H1 (cell line): ENCODE measurements at regions not wholly inside any gene's neighbourhood (a gene's known extent, or its start where the extent isn't known, plus 50 kb on each side); places are given as distances from the start of the nearest gene placed in this dataset.

Source experiments
- BRCA1 ChIP-seq: IDR thresholded peaks from 2 replicates; pipeline ENCODE4 v1.6.1; 2012; ENCODE audit warnings: low read depth, low read length, improper control_type of control experiment
- CBX5 ChIP-seq: fragments of 300-800, 300-1000 bp; sonication (generic); IDR thresholded peaks from 2 replicates; pipeline ENCODE4 v1.7.1; 2016; ENCODE audit warnings: antibody characterized with exemption, low read length, low read depth
- CEBPB ChIP-seq: IDR thresholded peaks from 2 replicates; pipeline ENCODE4 v1.6.1; 2012; ENCODE audit warnings: low read depth, low read length
- E2F6 ChIP-seq: IDR thresholded peaks from 2 replicates; pipeline ENCODE4 v1.6.1; 2012; ENCODE audit warnings: inconsistent platforms
- GTF2F1 ChIP-seq: IDR thresholded peaks from 2 replicates; pipeline ENCODE4 v1.6.1; 2012; ENCODE audit warnings: low read depth, low read length, improper control_type of control experiment, borderline replicate concordance
- HDAC2 ChIP-seq, 2 experiments: fragments of 300-600 bp in 1 of 2; sonication (generic) in 1 of 2; IDR thresholded peaks; 2 replicates each; pipeline ENCODE4 v1.6.1; 2011 to 2012; ENCODE audit warnings: low read depth in 2 of 2, low read length in 2 of 2, mild to moderate bottlenecking in 2 of 2, moderate library complexity in 2 of 2, borderline replicate concordance in 1 of 2, inconsistent platforms in 1 of 2
- JUND ChIP-seq: IDR thresholded peaks from 2 replicates; pipeline ENCODE4 v1.6.1; 2011; ENCODE audit warnings: mild to moderate bottlenecking, improper control_type of control experiment, low read length
- RBBP5 ChIP-seq: IDR thresholded peaks from 2 replicates; pipeline ENCODE4 v1.7.1; 2012; ENCODE audit warnings: low read depth, mild to moderate bottlenecking, inconsistent platforms, low read length, moderate library complexity, borderline replicate concordance
- ZNF274 ChIP-seq: IDR thresholded peaks from 2 replicates; pipeline ENCODE4 v1.7.0; 2012; ENCODE audit warnings: low read length, borderline replicate concordance; ENCODE audit errors: extremely low read depth

- TF ChIP-seq CEBPB (peak; percentile 83), ZNF274 (no peak), JUND (no peak), CBX5 (no peak), E2F6 (no peak), BRCA1 (no peak), HDAC2 (IDR thresholded peaks at IDR 0.05; ENCODE audit: borderline replicate concordance in 1 of 2, low read depth in 2 of 2, low read length in 2 of 2) (no peak), GTF2F1 (no peak), RBBP5 (0 out of 2 replicates have a peak, but pooled peaks have one; percentile 40)
- TF ChIP-seq, all 59 proteins: peak for 3
Observed at GRCh38 chr6:168225471-168225911, 94.1 kb downstream of the DACT2 start (continued).
